ENCODE measurements at regions not wholly inside any gene's neighbourhood (a gene's known extent, or its start where the extent isn't known, plus 50 kb on each side); places are given as distances from the start of the nearest gene placed in this dataset.

GRCh38 chrX:131739823-131740222 lies 195.9 kb downstream of the OR13H1 start:
- peak in 1 of 2 experiments; percentile 22 for DNase-seq (ENCODE audit: low read depth in 1 of 2, low spot score in 1 of 2)
- 78% methylated on average over 2 of the region's 2 CpGs for WGBS (ENCODE audit: missing lambda C conversion rate)
- no peaks in the 10 kb centered on the region for H3K4me1 ChIP-seq
- H3K9me3 ChIP-seq, result peaks cover 13% of the 10 kb centered on the region; the same call in 2 of the 3 replicates
- no peak overlapping the region for H3K4me2 ChIP-seq
- no peak overlapping the region for H3K4me3 ChIP-seq
- CTCF ChIA-PET, result no interaction called here
- FAIRE-seq, result no peak
- POLR2A ChIA-PET, result no interaction called here
- no peak for TF ChIP-seq MAZ (IDR thresholded peaks at IDR 0.05; ENCODE audit: borderline replicate concordance, low read depth, low read length)
- no peak for TF ChIP-seq FOSB (CRISPR knock-in tag; IDR thresholded peaks at IDR 0.05)
- TF ChIP-seq NR3C1 (IDR thresholded peaks at IDR 0.05), result no peak
- TF ChIP-seq RFX5 (IDR thresholded peaks at IDR 0.05), result no peak
- TF ChIP-seq SMC3 (IDR thresholded peaks at IDR 0.05), result no peak
- TF ChIP-seq BHLHE40 (IDR thresholded peaks at IDR 0.05; ENCODE audit: low read depth, low read length), result no peak
- no peak for TF ChIP-seq ZC3H11A (IDR thresholded peaks at IDR 0.05)
- no peak for TF ChIP-seq NFE2L2 (conservative IDR thresholded peaks at IDR 0.05; ENCODE audit: low read length)
- TF ChIP-seq TFCP2L1 (CRISPR knock-in tag; IDR thresholded peaks at IDR 0.05), result no peak
- TF ChIP-seq HES2 (IDR thresholded peaks at IDR 0.05), result no peak
- no peak for TF ChIP-seq REST (IDR thresholded peaks at IDR 0.05)
- no peak for TF ChIP-seq CEBPB (IDR thresholded peaks at IDR 0.05)
- no peak for TF ChIP-seq EHMT2 (IDR thresholded peaks at IDR 0.05; ENCODE audit: low read depth)
- no peak for TF ChIP-seq EHF (CRISPR knock-in tag; IDR thresholded peaks at IDR 0.05)
- TF ChIP-seq HDAC2 (IDR thresholded peaks at IDR 0.05), result no peak
- no peak for TF ChIP-seq ZNF302 (CRISPR knock-in tag; IDR thresholded peaks at IDR 0.05)
- no peak for TF ChIP-seq GATA3 (IDR thresholded peaks at IDR 0.05; ENCODE audit: borderline replicate concordance)
- TF ChIP-seq RCOR1 (IDR thresholded peaks at IDR 0.05; ENCODE audit: low read depth, low read length), result no peak
- no peak for TF ChIP-seq PHF8 (IDR thresholded peaks at IDR 0.05; ENCODE audit: borderline replicate concordance, low read depth)
- no peak for ATAC-seq
- no peak overlapping the region for H3K27ac ChIP-seq

GRCh38 chrX:131741103-131741581 lies 197.3 kb downstream of the OR13H1 start:
- DNase-seq (ENCODE audit: low read depth in 1 of 2, low spot score in 1 of 2) (peak in 1 of 2 experiments; percentile 50), FAIRE-seq (no peak), ATAC-seq (peak in 1 of 2 experiments; percentile 75; a peak in 3 of 6 replicates)
- Histone ChIP-seq H3K4me1 (no peaks in the 10 kb centered on the region), H3K9me3 (peaks cover 13% of the 10 kb centered on the region; the same call in 2 of the 3 replicates), H3K4me3 (no peak overlapping the region), H3K27ac (no peak overlapping the region), H3K4me2 (no peak overlapping the region)
- POLR2A ChIA-PET, result no interaction called here
- TF ChIP-seq CTCF (IDR thresholded peaks at IDR 0.05) (no peak), EHMT2 (IDR thresholded peaks at IDR 0.05; ENCODE audit: low read depth) (no peak), POLR2AphosphoS2 (conservative IDR thresholded peaks at IDR 0.05; ENCODE audit: low read length) (no peak), CHD2 (IDR thresholded peaks at IDR 0.05; ENCODE audit: low read length, partially characterized antibody) (no peak), FOSB (CRISPR knock-in tag; IDR thresholded peaks at IDR 0.05) (no peak), PHF8 (IDR thresholded peaks at IDR 0.05; ENCODE audit: borderline replicate concordance, low read depth) (no peak), HMGXB4 (CRISPR knock-in tag; IDR thresholded peaks at IDR 0.05; ENCODE audit: borderline replicate concordance) (no peak), POLR2A (IDR thresholded peaks at IDR 0.05; ENCODE audit: low read length) (no peak), NFE2L2 (conservative IDR thresholded peaks at IDR 0.05; ENCODE audit: low read length) (no peak), SREBF2 (IDR thresholded peaks at IDR 0.05) (no peak), HOXA7 (CRISPR knock-in tag; IDR thresholded peaks at IDR 0.05) (no peak), CBX8 (IDR thresholded peaks at IDR 0.05) (no peak), MYC (IDR thresholded peaks at IDR 0.05; ENCODE audit: borderline replicate concordance, low read length) (no peak), HDAC2 (IDR thresholded peaks at IDR 0.05) (no peak), KDM5A (IDR thresholded peaks at IDR 0.05) (no peak), ATOH8 (CRISPR knock-in tag; IDR thresholded peaks at IDR 0.05; ENCODE audit: low read depth) (no peak), HEYL (CRISPR knock-in tag; IDR thresholded peaks at IDR 0.05) (no peak), FOSL2 (IDR thresholded peaks at IDR 0.05) (no peak), FOSL2 (CRISPR knock-in tag; IDR thresholded peaks at IDR 0.05) (no peak)
- CTCF ChIA-PET, result no interaction called here
- 77% methylated on average over 10 of the region's 12 CpGs for WGBS (ENCODE audit: missing lambda C conversion rate)

All from A549 (cell line).